ENCODE measurements at regions not wholly inside any gene's neighbourhood (a gene's known extent, or its start where the extent isn't known, plus 50 kb on each side); places are given as distances from the start of the nearest gene placed in this dataset.

GRCh38 chr22:49697047-49697446 is 130.6 kb downstream of the BRD1 start:
- TF ChIP-seq, protein P1, sequence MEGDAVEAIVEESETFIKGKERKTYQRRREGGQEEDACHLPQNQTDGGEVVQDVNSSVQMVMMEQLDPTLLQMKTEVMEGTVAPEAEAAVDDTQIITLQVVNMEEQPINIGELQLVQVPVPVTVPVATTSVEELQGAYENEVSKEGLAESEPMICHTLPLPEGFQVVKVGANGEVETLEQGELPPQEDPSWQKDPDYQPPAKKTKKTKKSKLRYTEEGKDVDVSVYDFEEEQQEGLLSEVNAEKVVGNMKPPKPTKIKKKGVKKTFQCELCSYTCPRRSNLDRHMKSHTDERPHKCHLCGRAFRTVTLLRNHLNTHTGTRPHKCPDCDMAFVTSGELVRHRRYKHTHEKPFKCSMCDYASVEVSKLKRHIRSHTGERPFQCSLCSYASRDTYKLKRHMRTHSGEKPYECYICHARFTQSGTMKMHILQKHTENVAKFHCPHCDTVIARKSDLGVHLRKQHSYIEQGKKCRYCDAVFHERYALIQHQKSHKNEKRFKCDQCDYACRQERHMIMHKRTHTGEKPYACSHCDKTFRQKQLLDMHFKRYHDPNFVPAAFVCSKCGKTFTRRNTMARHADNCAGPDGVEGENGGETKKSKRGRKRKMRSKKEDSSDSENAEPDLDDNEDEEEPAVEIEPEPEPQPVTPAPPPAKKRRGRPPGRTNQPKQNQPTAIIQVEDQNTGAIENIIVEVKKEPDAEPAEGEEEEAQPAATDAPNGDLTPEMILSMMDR (IDR thresholded peaks at IDR 0.05) = no peak
- no peak for TF ChIP-seq POLR2A (IDR thresholded peaks at IDR 0.05)

Data from esophagus squamous epithelium (tissue), 4 donors.